NB4 (cell line): ENCODE measurements at regions not wholly inside any gene's neighbourhood (a gene's known extent, or its start where the extent isn't known, plus 50 kb on each side); places are given as distances from the start of the nearest gene placed in this dataset.

Source experiments
- CTCF ChIP-seq: IDR thresholded peaks from one replicate; pipeline ENCODE4 v1.5.1; 2012; ENCODE audit warnings: low read depth, low read length
- MAX ChIP-seq: IDR thresholded peaks from 2 replicates; pipeline ENCODE4 v1.6.1; 2011; ENCODE audit warnings: low read depth, low read length
- MYC ChIP-seq: IDR thresholded peaks from 2 replicates; pipeline ENCODE4 v1.6.1; 2011; ENCODE audit warnings: low read depth, low read length
- POLR2A ChIP-seq: IDR thresholded peaks from 2 replicates; pipeline ENCODE4 v1.6.1; 2011; ENCODE audit warnings: mild to moderate bottlenecking; ENCODE audit not compliant: insufficient read length; ENCODE audit errors: extremely low read depth

- TF ChIP-seq CTCF (no peak), POLR2A (no peak), MAX (no peak), MYC (no peak)
Measured at GRCh38 chr16:59964232-59964924, 1230.3 kb upstream of the GOT2 start.
